Left ventricle myocardium inferior (tissue), 1 donor: ENCODE measurements at regions not wholly inside any gene's neighbourhood (a gene's known extent, or its start where the extent isn't known, plus 50 kb on each side); places are given as distances from the start of the nearest gene placed in this dataset.
"Not testable (repeated sequence)": the region's sequence is repeated elsewhere in the genome, so short reads cannot be mapped to it uniquely, and the experiment has no call there.

Experiments
- DNase-seq: peaks from one replicate; pipeline ENCODE4 v3.0.0-alpha.2; 2020
- H3K27ac ChIP-seq: fragments of 200-600 bp; replicated peaks from 2 replicates; pipeline ENCODE4 v1.8.0; 2021
- H3K27me3 ChIP-seq: fragments of 200-600 bp; 2 replicates; pipeline ENCODE4 v1.8.0; 2021; ENCODE audit warnings: low read depth
- H3K36me3 ChIP-seq: fragments of 200-600 bp; 2 replicates; pipeline ENCODE4 v1.8.0; 2021
- H3K4me1 ChIP-seq: fragments of 200-600 bp; 2 replicates; pipeline ENCODE4 v1.8.0; 2021
- H3K4me3 ChIP-seq: fragments of 200-600 bp; 2 replicates; pipeline ENCODE4 v1.8.0; 2021; ENCODE audit warnings: mild to moderate bottlenecking, moderate library complexity
- H3K9me3 ChIP-seq: fragments of 200-600 bp; replicated peaks from 2 replicates; pipeline ENCODE4 v1.8.0; 2021
- intact Hi-C: fragments of 100-400 bp; cut with micrococcal nuclease; formaldehyde crosslinking; loops from one replicate; pipeline ENCODE4 v1.11.0; 2022
- TF ChIP-seq, protein P1 (sequence below): fragments of 200-600 bp; IDR thresholded peaks from 2 replicates; pipeline ENCODE4 v1.8.0; 2021; ENCODE audit warnings: antibody characterized with exemption, mild to moderate bottlenecking, borderline replicate concordance
- donor health status: DM: no; HTN: yes; CAD: no; lungs with severe emphysema.

GRCh38 chr5:17373814-17374556, 124.0 kb upstream of the TAF11L2 start:
- intact Hi-C loops, result no loop called here
- TF ChIP-seq, protein P1, sequence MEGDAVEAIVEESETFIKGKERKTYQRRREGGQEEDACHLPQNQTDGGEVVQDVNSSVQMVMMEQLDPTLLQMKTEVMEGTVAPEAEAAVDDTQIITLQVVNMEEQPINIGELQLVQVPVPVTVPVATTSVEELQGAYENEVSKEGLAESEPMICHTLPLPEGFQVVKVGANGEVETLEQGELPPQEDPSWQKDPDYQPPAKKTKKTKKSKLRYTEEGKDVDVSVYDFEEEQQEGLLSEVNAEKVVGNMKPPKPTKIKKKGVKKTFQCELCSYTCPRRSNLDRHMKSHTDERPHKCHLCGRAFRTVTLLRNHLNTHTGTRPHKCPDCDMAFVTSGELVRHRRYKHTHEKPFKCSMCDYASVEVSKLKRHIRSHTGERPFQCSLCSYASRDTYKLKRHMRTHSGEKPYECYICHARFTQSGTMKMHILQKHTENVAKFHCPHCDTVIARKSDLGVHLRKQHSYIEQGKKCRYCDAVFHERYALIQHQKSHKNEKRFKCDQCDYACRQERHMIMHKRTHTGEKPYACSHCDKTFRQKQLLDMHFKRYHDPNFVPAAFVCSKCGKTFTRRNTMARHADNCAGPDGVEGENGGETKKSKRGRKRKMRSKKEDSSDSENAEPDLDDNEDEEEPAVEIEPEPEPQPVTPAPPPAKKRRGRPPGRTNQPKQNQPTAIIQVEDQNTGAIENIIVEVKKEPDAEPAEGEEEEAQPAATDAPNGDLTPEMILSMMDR, result no peak
- no peak overlapping the region for H3K27ac ChIP-seq

DNA sequence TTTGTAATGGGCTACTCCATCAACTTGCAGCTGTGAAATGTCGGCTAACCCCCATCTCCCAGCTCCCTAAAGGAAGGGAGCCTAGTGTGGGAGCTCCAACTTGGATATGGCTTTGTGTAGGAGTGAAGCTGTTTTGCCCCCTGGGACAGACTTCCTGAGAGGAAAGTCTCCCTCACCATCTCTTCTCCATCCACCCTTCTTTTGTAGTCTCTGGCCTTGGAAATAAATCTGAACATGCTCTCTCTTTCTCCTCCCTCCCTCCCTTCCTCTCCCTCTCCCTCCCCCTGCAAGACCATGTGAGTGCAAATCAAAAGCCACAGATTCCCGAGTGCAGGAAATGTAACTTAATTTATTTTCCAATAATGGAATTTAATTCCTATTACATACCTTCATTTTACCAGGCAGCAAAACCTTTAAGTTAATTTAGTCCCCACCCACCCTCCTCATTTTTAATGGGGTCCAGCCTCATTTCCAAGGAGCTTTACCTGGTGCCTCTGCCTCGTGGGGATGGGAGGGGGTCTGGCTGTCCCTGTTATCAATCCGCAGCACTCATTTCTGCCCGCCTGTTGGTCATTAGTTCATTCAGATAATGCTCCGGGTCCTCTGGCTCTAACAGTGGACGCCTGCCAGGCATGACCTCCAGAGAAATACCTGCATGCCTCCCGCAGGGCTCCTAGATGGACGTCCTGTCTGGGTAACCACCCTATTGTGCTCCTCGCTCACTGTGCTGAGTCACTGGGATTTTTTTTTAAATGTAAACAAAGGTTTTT, 122.9 kb upstream of the TAF11L2 start:
- intact Hi-C loops, result no loop called here
- Histone ChIP-seq H3K4me1 (no peaks in the 10 kb centered on the region), H3K27me3 (peaks cover 5% of the 10 kb centered on the region), H3K27ac (no peak overlapping the region), H3K9me3 (no peaks in the 10 kb centered on the region), H3K4me3 (no peak overlapping the region), H3K36me3 (no peaks in the 10 kb centered on the region)
- TF ChIP-seq, protein P1, result no peak
- DNase-seq, result no peak

More at GRCh38 chr5:17373814-17374556, 124.0 kb upstream of the TAF11L2 start:
- Histone ChIP-seq H3K36me3 (no peaks in the 10 kb centered on the region), H3K9me3 (no peaks in the 10 kb centered on the region), H3K4me3 (no peak overlapping the region), H3K27me3 (peaks cover 5% of the 10 kb centered on the region), H3K4me1 (no peaks in the 10 kb centered on the region)
- DNase-seq, result no peak

- intact Hi-C loops, H3K4me3 ChIP-seq, H3K27ac ChIP-seq, H3K4me1 ChIP-seq, DNase-seq, H3K36me3 ChIP-seq, H3K27me3 ChIP-seq, H3K9me3 ChIP-seq: not testable (repeated sequence)
These were observed 122.1 kb upstream of the TAF11L2 start for GRCh38 chr5:17375886-17376285.

DNA sequence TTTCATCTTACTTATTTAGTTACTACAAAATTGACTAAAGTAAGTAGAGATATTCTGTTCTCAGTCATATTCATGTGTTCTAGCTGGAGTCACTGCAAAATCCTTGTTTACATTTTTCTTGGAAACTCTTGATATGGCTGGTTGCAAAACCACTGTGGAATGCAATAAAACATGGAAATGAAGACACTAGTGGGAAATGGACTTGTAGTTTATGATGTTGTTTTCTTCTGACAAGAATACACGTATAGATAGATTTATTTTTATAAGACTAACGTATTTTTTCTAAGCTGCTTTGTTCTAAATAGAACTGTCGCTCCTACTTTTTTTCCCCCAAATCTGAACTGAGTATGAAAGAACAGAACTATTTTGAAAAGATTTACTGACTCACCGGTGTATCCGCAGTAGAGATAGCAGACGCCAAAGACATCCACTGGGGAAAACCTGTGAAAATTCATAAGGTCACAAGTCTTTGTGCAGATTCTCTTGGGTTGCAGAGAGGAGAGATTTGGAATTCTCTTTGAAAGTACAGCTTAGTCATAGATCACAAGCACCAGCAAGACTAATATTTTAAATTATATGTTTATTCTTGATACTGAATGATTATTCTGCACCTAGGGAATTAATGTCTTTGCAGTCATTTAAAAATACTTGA, 119.6 kb upstream of the TAF11L2 start:
- DNase-seq, result no peak
- Histone ChIP-seq H3K27me3 (peaks cover 5% of the 10 kb centered on the region), H3K36me3 (no peaks in the 10 kb centered on the region), H3K4me1 (no peaks in the 10 kb centered on the region), H3K27ac (no peak overlapping the region), H3K9me3 (no peaks in the 10 kb centered on the region), H3K4me3 (no peak overlapping the region)
- intact Hi-C loops, result no loop called here
- TF ChIP-seq, protein P1, result no peak

DNA sequence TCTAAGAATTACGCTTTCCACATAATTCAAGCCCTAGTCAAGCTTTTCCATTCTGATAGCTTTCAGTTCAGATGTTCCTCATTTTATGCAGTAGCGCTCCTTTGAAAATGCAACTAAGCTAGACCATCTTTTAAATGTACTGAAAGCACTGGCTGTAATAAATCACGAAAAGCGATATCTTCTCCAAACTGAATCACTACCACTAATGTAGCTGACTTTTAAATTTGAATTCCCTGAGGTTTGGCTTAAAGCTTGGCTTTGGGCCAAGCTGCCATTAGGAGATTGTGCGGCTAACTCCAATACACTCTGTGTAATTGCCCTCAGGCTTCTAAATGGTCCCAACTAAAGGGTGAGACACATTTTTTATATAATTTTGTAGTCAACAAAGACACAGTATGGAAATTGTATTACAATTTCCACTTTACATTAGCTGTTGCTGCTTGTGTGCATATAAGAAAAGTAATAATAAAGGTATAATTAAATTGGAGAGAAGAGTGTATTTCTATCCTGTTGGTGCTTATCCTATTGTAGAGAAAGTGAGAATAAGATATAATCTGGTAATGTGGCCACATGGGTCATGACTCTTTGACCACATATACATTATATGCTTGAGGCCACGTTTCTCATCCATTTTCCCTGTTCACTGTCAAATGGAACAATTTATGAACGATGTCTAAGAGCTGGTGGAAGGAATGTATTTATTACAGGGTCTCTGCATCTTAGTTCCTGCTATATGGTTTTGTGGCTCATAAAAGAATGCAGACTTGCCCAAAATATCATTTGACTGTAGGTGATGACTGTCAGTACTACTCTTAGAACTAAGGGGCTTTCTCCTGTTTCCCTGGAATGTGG, 118.7 kb upstream of the TAF11L2 start:
- no peak overlapping the region for H3K27ac ChIP-seq
- DNase-seq, result no peak
- no peaks in the 10 kb centered on the region for H3K36me3 ChIP-seq
- no peaks in the 10 kb centered on the region for H3K4me1 ChIP-seq
- no peaks in the 10 kb centered on the region for H3K9me3 ChIP-seq
- TF ChIP-seq, protein P1, result no peak
- intact Hi-C loops, result no loop called here
- peaks cover 5% of the 10 kb centered on the region for H3K27me3 ChIP-seq
- no peak overlapping the region for H3K4me3 ChIP-seq
